Endothelial cell (in vitro differentiated cells): ENCODE measurements at regions not wholly inside any gene's neighbourhood (a gene's known extent, or its start where the extent isn't known, plus 50 kb on each side); places are given as distances from the start of the nearest gene placed in this dataset.

Experiments
- DNase-seq: peaks from one replicate; pipeline ENCODE4 v3.0.0; 2021; ENCODE audit warnings: low spot score
- H3K27ac Mint-ChIP-seq: one replicate; pipeline ENCODE4 v1.8.0; 2021; ENCODE audit warnings: mixed read lengths, inconsistent platforms; ENCODE audit not compliant: unreplicated experiment
- H3K27me3 Mint-ChIP-seq: one replicate; pipeline ENCODE4 v1.8.0; 2021; ENCODE audit warnings: mild to moderate bottlenecking, moderate library complexity, mixed read lengths, inconsistent platforms; ENCODE audit not compliant: unreplicated experiment
- H3K36me3 Mint-ChIP-seq: one replicate; pipeline ENCODE4 v1.8.0; 2021; ENCODE audit warnings: mild to moderate bottlenecking, low read depth, mixed read lengths, inconsistent platforms; ENCODE audit not compliant: unreplicated experiment
- H3K4me1 Mint-ChIP-seq: one replicate; pipeline ENCODE4 v1.8.0; 2021; ENCODE audit warnings: mild to moderate bottlenecking, mixed read lengths, inconsistent platforms; ENCODE audit not compliant: unreplicated experiment
- H3K4me3 Mint-ChIP-seq: one replicate; pipeline ENCODE4 v1.8.0; 2021; ENCODE audit warnings: mild to moderate bottlenecking, mixed read lengths, inconsistent platforms; ENCODE audit not compliant: unreplicated experiment
- H3K9me3 Mint-ChIP-seq: one replicate; pipeline ENCODE4 v1.8.0; 2021; ENCODE audit warnings: mixed read lengths, inconsistent platforms; ENCODE audit not compliant: unreplicated experiment
- CTCF ChIP-seq: fragments of 200-600 bp; sonication (generic); IDR thresholded peaks from one replicate; pipeline ENCODE4 v1.5.0; 2021; ENCODE audit warnings: antibody characterized with exemption; ENCODE audit not compliant: unreplicated experiment

GRCh38 chr3:3633761-3634160, 165.5 kb upstream of the LRRN1 start:
- no peak for TF ChIP-seq CTCF
- H3K27me3 Mint-ChIP-seq: no peaks in the 10 kb centered on the region
- H3K27ac Mint-ChIP-seq: no peak overlapping the region
- no peaks in the 10 kb centered on the region for H3K4me1 Mint-ChIP-seq
- H3K4me3 Mint-ChIP-seq: no peak overlapping the region
- peaks cover 5% of the 10 kb centered on the region for H3K36me3 Mint-ChIP-seq
- DNase-seq: no peak
- H3K9me3 Mint-ChIP-seq: peaks cover 32% of the 10 kb centered on the region

GRCh38 chr3:3632449-3632848, 166.8 kb upstream of the LRRN1 start:
- Mint-ChIP-seq H3K27ac (no peak overlapping the region), H3K9me3 (peaks cover 28% of the 10 kb centered on the region), H3K36me3 (peaks cover 5% of the 10 kb centered on the region), H3K27me3 (no peaks in the 10 kb centered on the region), H3K4me3 (no peak overlapping the region), H3K4me1 (no peaks in the 10 kb centered on the region)
- TF ChIP-seq CTCF: no peak
- no peak for DNase-seq

GRCh38 chr3:3631114-3631513, 168.1 kb upstream of the LRRN1 start:
- Mint-ChIP-seq H3K4me3 (no peak overlapping the region), H3K4me1 (no peaks in the 10 kb centered on the region), H3K9me3 (peaks cover 29% of the 10 kb centered on the region), H3K27me3 (no peaks in the 10 kb centered on the region), H3K27ac (no peak overlapping the region), H3K36me3 (peaks cover 5% of the 10 kb centered on the region)
- TF ChIP-seq CTCF: no peak
- DNase-seq: no peak

GRCh38 chr3:3629911-3630310, 169.3 kb upstream of the LRRN1 start:
- no peak overlapping the region for H3K4me3 Mint-ChIP-seq
- peaks cover 5% of the 10 kb centered on the region for H3K36me3 Mint-ChIP-seq
- peaks cover 30% of the 10 kb centered on the region for H3K9me3 Mint-ChIP-seq
- no peak overlapping the region for H3K27ac Mint-ChIP-seq
- TF ChIP-seq CTCF: no peak
- DNase-seq: no peak
- no peaks in the 10 kb centered on the region for H3K4me1 Mint-ChIP-seq
- H3K27me3 Mint-ChIP-seq: no peaks in the 10 kb centered on the region

- Mint-ChIP-seq H3K4me3 (no peak overlapping the region), H3K27ac (no peak overlapping the region), H3K4me1 (no peaks in the 10 kb centered on the region), H3K9me3 (peaks cover 34% of the 10 kb centered on the region), H3K36me3 (no peaks in the 10 kb centered on the region), H3K27me3 (peaks cover 1% of the 10 kb centered on the region)
- no peak for TF ChIP-seq CTCF
- DNase-seq: no peak
Measured at GRCh38 chr3:3628676-3629328, 170.4 kb upstream of the LRRN1 start.
